GM23338 (cell line): ENCODE measurements at regions not wholly inside any gene's neighbourhood (a gene's known extent, or its start where the extent isn't known, plus 50 kb on each side); places are given as distances from the start of the nearest gene placed in this dataset.
"Not testable (repeated sequence)": the region's sequence is repeated elsewhere in the genome, so short reads cannot be mapped to it uniquely, and the experiment has no call there.

Experiments
- ATAC-seq: fragments of 200-7000 bp; cut with Tn5 transposase; 3 replicates; pipeline ENCODE4 v1.9.1; 2020
- DNase-seq: peaks from one replicate; pipeline ENCODE4 v3.0.0-alpha.2; 2015; ENCODE audit warnings: low spot score
- H2AFZ ChIP-seq: fragments of 200-600 bp; sonication (generic); 2 replicates; pipeline ENCODE4 v1.8.0; 2016; ENCODE audit warnings: antibody characterized with exemption, mild to moderate bottlenecking, moderate library complexity
- H3F3A ChIP-seq: fragments of 200-600 bp; sonication (generic); replicated peaks from 2 replicates; pipeline ENCODE4 v1.8.0; 2017; ENCODE audit warnings: antibody characterized with exemption, mixed run types, low read depth
- H3K27ac ChIP-seq: fragments of 200-600 bp; sonication (generic); 2 replicates; pipeline ENCODE4 v1.6.1; 2016; ENCODE audit warnings: low read depth
- H3K27me3 ChIP-seq: fragments of 200-600 bp; sonication (generic); 2 replicates; pipeline ENCODE4 v1.8.0; 2016; ENCODE audit warnings: mild to moderate bottlenecking, mixed run types, moderate library complexity; ENCODE audit not compliant: insufficient read depth
- H3K36me3 ChIP-seq: fragments of 200-600 bp; sonication (generic); 2 replicates; pipeline ENCODE4 v1.8.0; 2016; ENCODE audit warnings: mild to moderate bottlenecking; ENCODE audit not compliant: insufficient read depth
- H3K4me1 ChIP-seq: fragments of 200-600 bp; sonication (generic); 2 replicates; pipeline ENCODE4 v1.8.0; 2016; ENCODE audit warnings: mild to moderate bottlenecking, moderate library complexity; ENCODE audit not compliant: insufficient read depth
- H3K4me2 ChIP-seq: fragments of 200-600 bp; sonication (generic); 2 replicates; pipeline ENCODE4 v1.7.1; 2017; ENCODE audit warnings: mixed run types
- H3K4me3 ChIP-seq: fragments of 200-600 bp; sonication (generic); 2 replicates; pipeline ENCODE4 v1.6.1; 2016; ENCODE audit warnings: mixed run types
- H3K79me2 ChIP-seq: fragments of 200-600 bp; sonication (generic); replicated peaks from 2 replicates; pipeline ENCODE4 v1.8.0; 2017; ENCODE audit warnings: mild to moderate bottlenecking; ENCODE audit not compliant: insufficient read depth
- H3K9me2 ChIP-seq: fragments of 200-600 bp; sonication (generic); 2 replicates; pipeline ENCODE4 v1.8.0; 2017; ENCODE audit not compliant: insufficient read depth
- H4K20me1 ChIP-seq: fragments of 200-600 bp; sonication (generic); replicated peaks from 2 replicates; pipeline ENCODE4 v1.8.0; 2017; ENCODE audit warnings: mild to moderate bottlenecking; ENCODE audit not compliant: insufficient read depth
- H3K27ac Mint-ChIP-seq: 2 replicates; pipeline ENCODE4 v1.8.0; 2020; ENCODE audit warnings: inconsistent platforms, mild to moderate bottlenecking, moderate library complexity, mixed read lengths
- H3K27me3 Mint-ChIP-seq: 3 replicates; pipeline ENCODE4 v1.8.0; 2022; ENCODE audit warnings: low read depth, mild to moderate bottlenecking, moderate library complexity, mixed read lengths, inconsistent platforms; ENCODE audit not compliant: insufficient read depth, poor library complexity
- H3K36me3 Mint-ChIP-seq: 3 replicates; pipeline ENCODE4 v1.8.0; 2021; ENCODE audit warnings: low read depth, mild to moderate bottlenecking, inconsistent platforms, moderate library complexity, mixed read lengths
- H3K4me1 Mint-ChIP-seq: 3 replicates; pipeline ENCODE4 v1.8.0; 2020; ENCODE audit warnings: mild to moderate bottlenecking, inconsistent platforms, mixed read lengths
- H3K4me3 Mint-ChIP-seq: 3 replicates; pipeline ENCODE4 v1.8.0; 2021; ENCODE audit warnings: moderate library complexity, mild to moderate bottlenecking, inconsistent platforms, mixed read lengths
- H3K9me3 Mint-ChIP-seq: 3 replicates; pipeline ENCODE4 v1.8.0; 2020; ENCODE audit warnings: moderate library complexity, mild to moderate bottlenecking, inconsistent platforms, mixed read lengths
- EZH2 ChIP-seq: fragments of 200-600 bp; sonication (generic); IDR thresholded peaks from one replicate; pipeline ENCODE4 v1.8.0; 2017; ENCODE audit warnings: antibody characterized with exemption, mild to moderate bottlenecking, low read depth; ENCODE audit not compliant: unreplicated experiment
- EZH2phosphoT487 ChIP-seq: fragments of 200-600 bp; sonication (generic); IDR thresholded peaks from one replicate; pipeline ENCODE4 v1.8.1; 2018; ENCODE audit warnings: antibody characterized with exemption; ENCODE audit not compliant: unreplicated experiment
- NANOG ChIP-seq: IDR thresholded peaks from 2 replicates; pipeline ENCODE4 v1.6.1; 2016; ENCODE audit warnings: antibody characterized with exemption, borderline replicate concordance
- POLR2AphosphoS5 ChIP-seq: IDR thresholded peaks from 2 replicates; pipeline ENCODE4 v1.6.1; 2016; ENCODE audit warnings: antibody characterized with exemption, low read depth
- STAT1 ChIP-seq: IDR thresholded peaks from one replicate; pipeline ENCODE4 v1.6.1; 2016; ENCODE audit warnings: antibody characterized with exemption; ENCODE audit not compliant: unreplicated experiment
- ZNF331 ChIP-seq: fragments of 250-450 bp; sonication (Bioruptor Pico); IDR thresholded peaks from 2 replicates; pipeline ENCODE4 v1.5.0; 2020; ENCODE audit warnings: low read depth, mild to moderate bottlenecking, moderate library complexity
- TF ChIP-seq, protein P1 (sequence below): IDR thresholded peaks from 2 replicates; pipeline ENCODE4 v1.6.1; 2016; ENCODE audit warnings: antibody characterized with exemption
- TF ChIP-seq, protein P2 (sequence below), 2 experiments: fragments of 200-600 bp in 1 of 2; sonication (generic) in 1 of 2; conservative IDR thresholded peaks; 2 replicates each; pipeline versions ENCODE4 v1.5.1 to v1.6.1; 2016 to 2017; ENCODE audit warnings: antibody characterized with exemption in 2 of 2, low read depth in 2 of 2, mild to moderate bottlenecking in 2 of 2, moderate library complexity in 1 of 2

DNA sequence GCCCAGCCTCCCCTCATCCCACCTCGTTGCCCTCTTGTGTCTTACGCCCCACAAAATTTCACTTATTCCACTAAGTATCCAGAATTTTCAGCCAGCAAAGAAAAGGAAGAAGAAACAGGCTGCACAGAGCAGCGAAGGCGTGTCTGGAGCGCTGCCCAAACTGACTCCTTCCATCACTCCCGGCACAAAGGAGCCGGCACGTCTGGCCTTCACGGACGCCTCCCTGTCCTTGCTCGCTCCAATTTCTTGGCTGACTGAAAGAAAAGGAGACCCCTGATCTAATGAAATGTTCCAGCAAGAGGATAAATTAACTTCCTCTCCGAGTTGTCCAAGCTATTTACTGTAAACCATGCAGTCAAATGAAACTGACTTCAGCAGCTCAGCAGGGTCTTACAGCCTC, 152.3 kb upstream of the CDH4 start (continued):
- TF ChIP-seq, protein P1, sequence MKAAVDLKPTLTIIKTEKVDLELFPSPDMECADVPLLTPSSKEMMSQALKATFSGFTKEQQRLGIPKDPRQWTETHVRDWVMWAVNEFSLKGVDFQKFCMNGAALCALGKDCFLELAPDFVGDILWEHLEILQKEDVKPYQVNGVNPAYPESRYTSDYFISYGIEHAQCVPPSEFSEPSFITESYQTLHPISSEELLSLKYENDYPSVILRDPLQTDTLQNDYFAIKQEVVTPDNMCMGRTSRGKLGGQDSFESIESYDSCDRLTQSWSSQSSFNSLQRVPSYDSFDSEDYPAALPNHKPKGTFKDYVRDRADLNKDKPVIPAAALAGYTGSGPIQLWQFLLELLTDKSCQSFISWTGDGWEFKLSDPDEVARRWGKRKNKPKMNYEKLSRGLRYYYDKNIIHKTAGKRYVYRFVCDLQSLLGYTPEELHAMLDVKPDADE, result no peak

DNA sequence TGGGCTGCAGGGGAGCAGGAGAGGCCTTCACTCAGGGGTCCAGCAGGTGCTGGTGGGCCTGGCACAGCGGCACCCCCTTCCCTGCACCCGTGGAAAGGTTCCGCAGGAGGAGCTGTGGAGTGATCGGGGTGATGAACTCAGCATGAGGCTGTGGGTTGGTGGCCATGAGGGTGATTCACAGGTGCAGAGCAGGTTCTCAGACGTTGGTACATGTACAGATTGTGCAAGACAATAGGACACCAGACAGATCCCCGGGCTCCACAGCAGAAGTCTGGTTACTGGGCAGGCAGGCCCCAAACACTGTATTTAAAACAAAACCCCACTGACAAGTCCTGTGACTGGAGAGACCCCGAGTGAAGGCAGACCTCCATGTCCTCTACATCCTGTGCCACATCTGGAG, 151.6 kb upstream of the CDH4 start:
- TF ChIP-seq NANOG (no peak), ZNF331 (CRISPR knock-in tag) (no peak), POLR2AphosphoS5 (no peak), STAT1 (no peak)
- TF ChIP-seq, protein P2, sequence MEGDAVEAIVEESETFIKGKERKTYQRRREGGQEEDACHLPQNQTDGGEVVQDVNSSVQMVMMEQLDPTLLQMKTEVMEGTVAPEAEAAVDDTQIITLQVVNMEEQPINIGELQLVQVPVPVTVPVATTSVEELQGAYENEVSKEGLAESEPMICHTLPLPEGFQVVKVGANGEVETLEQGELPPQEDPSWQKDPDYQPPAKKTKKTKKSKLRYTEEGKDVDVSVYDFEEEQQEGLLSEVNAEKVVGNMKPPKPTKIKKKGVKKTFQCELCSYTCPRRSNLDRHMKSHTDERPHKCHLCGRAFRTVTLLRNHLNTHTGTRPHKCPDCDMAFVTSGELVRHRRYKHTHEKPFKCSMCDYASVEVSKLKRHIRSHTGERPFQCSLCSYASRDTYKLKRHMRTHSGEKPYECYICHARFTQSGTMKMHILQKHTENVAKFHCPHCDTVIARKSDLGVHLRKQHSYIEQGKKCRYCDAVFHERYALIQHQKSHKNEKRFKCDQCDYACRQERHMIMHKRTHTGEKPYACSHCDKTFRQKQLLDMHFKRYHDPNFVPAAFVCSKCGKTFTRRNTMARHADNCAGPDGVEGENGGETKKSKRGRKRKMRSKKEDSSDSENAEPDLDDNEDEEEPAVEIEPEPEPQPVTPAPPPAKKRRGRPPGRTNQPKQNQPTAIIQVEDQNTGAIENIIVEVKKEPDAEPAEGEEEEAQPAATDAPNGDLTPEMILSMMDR (conservative IDR thresholded peaks at IDR 0.05; ENCODE audit: low read depth in 2 of 2), result no peak
- Histone ChIP-seq H3K9me2 (no peaks in the 10 kb centered on the region), H3K36me3 (no peaks in the 10 kb centered on the region), H2AFZ (no peak overlapping the region), H3F3A (no peaks in the 10 kb centered on the region), H3K27me3 (peaks cover 6% of the 10 kb centered on the region; the same call in 1 of the 2 replicates), H3K79me2 (no peaks in the 10 kb centered on the region), H3K4me3 (no peak overlapping the region), H3K4me1 (no peaks in the 10 kb centered on the region), H4K20me1 (no peaks in the 10 kb centered on the region), H3K27ac (no peak overlapping the region), H3K4me2 (no peak overlapping the region)
- Mint-ChIP-seq H3K4me1 (peaks cover 4% of the 10 kb centered on the region; the same call in 1 of the 3 replicates), H3K4me3 (no peak overlapping the region), H3K36me3 (peaks cover 5% of the 10 kb centered on the region; the same call in 1 of the 3 replicates), H3K27ac (no peak overlapping the region), H3K27me3 (peaks cover 26% of the 10 kb centered on the region), H3K9me3 (peaks cover 10% of the 10 kb centered on the region)
- ATAC-seq (no peak), DNase-seq (no peak)

DNA sequence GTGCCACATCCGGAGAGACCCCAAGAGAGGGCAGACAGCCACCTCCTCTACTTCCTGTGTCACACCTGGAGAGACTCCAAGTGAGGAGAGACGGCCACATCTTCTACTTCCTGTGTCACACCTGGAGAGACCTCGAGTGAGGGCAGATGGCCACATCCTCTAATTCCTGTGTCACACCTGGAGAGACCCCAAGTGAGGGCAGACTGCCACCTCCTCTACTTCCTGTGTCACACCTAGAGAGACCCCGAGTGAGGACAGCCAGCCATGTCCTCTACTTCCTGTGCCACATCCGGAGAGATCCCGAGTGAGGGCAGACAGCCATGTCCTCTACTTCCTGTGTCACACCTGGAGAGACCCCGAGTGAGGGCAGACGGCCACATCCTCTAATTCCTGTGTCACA, 150.7 kb upstream of the CDH4 start:
- not testable (repeated sequence) for H3K27ac ChIP-seq, H3K36me3 ChIP-seq, H3K9me3 Mint-ChIP-seq, H3K9me2 ChIP-seq, H4K20me1 ChIP-seq, ATAC-seq, DNase-seq, H3K4me1 Mint-ChIP-seq, H3K4me3 Mint-ChIP-seq, H3K79me2 ChIP-seq, H3F3A ChIP-seq, H3K27me3 ChIP-seq, H3K4me3 ChIP-seq, H3K4me2 ChIP-seq, H3K4me1 ChIP-seq, H2AFZ ChIP-seq, H3K27ac Mint-ChIP-seq, H3K36me3 Mint-ChIP-seq
- H3K27me3 Mint-ChIP-seq, result peaks cover 32% of the 10 kb centered on the region

DNA sequence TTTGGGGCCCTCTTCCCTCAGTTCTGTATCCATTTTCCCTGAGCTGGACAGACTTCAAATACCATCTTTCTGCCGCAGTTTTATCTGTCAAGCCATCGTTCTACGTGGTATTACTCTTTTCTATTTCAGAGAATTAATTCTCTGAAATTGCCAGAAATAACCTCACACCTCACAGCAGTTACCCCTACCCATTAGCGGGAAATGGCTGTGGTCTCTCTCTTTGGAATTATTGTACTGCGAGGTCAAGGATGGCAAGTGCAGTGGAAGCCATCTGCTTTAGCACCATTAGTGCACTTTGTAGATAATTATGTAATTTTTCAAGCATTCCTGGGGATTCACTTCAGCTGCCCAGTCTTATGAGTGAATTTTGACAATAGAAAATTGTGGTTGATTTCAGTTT, 147.8 kb upstream of the CDH4 start:
- no peaks in the 10 kb centered on the region for H3K79me2 ChIP-seq
- H2AFZ ChIP-seq, result no peak overlapping the region
- H3K9me2 ChIP-seq, result no peaks in the 10 kb centered on the region
- H3K27ac ChIP-seq, result no peak overlapping the region
- no peaks in the 10 kb centered on the region; the same call in 2 of the 3 replicates for H3K36me3 Mint-ChIP-seq
- H3K9me3 Mint-ChIP-seq, result no peaks in the 10 kb centered on the region
- H4K20me1 ChIP-seq, result no peaks in the 10 kb centered on the region
- no peaks in the 10 kb centered on the region for H3K36me3 ChIP-seq
- H3K27me3 ChIP-seq, result 0 out of 2 replicates have a peak, but pooled peaks cover 6% of the 10 kb centered on the region
- H3K27me3 Mint-ChIP-seq, result peaks cover 29% of the 10 kb centered on the region
- ATAC-seq (no peak), DNase-seq (no peak)
- no peak overlapping the region for H3K4me2 ChIP-seq
- H3K4me1 ChIP-seq, result no peaks in the 10 kb centered on the region
- H3K4me3 Mint-ChIP-seq, result no peak overlapping the region
- H3K4me3 ChIP-seq, result no peak overlapping the region
- H3K27ac Mint-ChIP-seq, result no peak overlapping the region
- no peaks in the 10 kb centered on the region for H3F3A ChIP-seq
- H3K4me1 Mint-ChIP-seq, result peaks cover 9% of the 10 kb centered on the region; the same call in 2 of the 3 replicates
- TF ChIP-seq EZH2phosphoT487, result no peak
- no peak for TF ChIP-seq EZH2
